SH-SY5Y (cell line): ENCODE measurements at regions not wholly inside any gene's neighbourhood (a gene's known extent, or its start where the extent isn't known, plus 50 kb on each side); places are given as distances from the start of the nearest gene placed in this dataset.

ENCODE experiments used
- GATA2 ChIP-seq: IDR thresholded peaks from 2 replicates; pipeline ENCODE4 v1.6.1; 2011; ENCODE audit warnings: mild to moderate bottlenecking, low read depth, low read length
- GATA3 ChIP-seq: IDR thresholded peaks from 2 replicates; pipeline ENCODE4 v1.6.1; 2011; ENCODE audit warnings: low read depth, mild to moderate bottlenecking, low read length, moderate library complexity

GRCh38 chr11:70928854-70929598 lies 323.4 kb downstream of the SHANK2 start:
- TF ChIP-seq GATA3 (no peak), GATA2 (no peak)
